Suprapubic skin (tissue), 4 donors: ENCODE measurements at regions not wholly inside any gene's neighbourhood (a gene's known extent, or its start where the extent isn't known, plus 50 kb on each side); places are given as distances from the start of the nearest gene placed in this dataset.

ENCODE experiments used
- DNase-seq, 2 donors: peaks; one replicate each; pipeline ENCODE4 v3.0.0-alpha.2; 2019; ENCODE audit warnings: low spot score in 2 of 2
- H3K27ac ChIP-seq: fragments of 200-600 bp; sonication (generic); one replicate; pipeline ENCODE4 v1.5.1; 2019
- H3K27me3 ChIP-seq: fragments of 200-600 bp; sonication (generic); one replicate; pipeline ENCODE4 v1.5.1; 2019
- H3K36me3 ChIP-seq: fragments of 200-600 bp; sonication (generic); one replicate; pipeline ENCODE4 v1.5.1; 2019
- H3K4me1 ChIP-seq: fragments of 200-600 bp; sonication (generic); one replicate; pipeline ENCODE4 v1.5.1; 2019
- H3K4me3 ChIP-seq: fragments of 200-600 bp; sonication (generic); one replicate; pipeline ENCODE4 v1.5.1; 2019; ENCODE audit warnings: mild to moderate bottlenecking
- H3K9me3 ChIP-seq: fragments of 200-600 bp; sonication (generic); one replicate; pipeline ENCODE4 v1.5.1; 2019
- EP300 ChIP-seq: sonication (generic); formaldehyde crosslinking; IDR thresholded peaks from one replicate; pipeline ENCODE4 v1.6.1; 2017; ENCODE audit warnings: antibody characterized with exemption
- POLR2A ChIP-seq, 2 donors: fragments of 450-650 bp; IDR thresholded peaks; one replicate each; pipeline ENCODE4 v1.6.1; 2017; ENCODE audit warnings: antibody characterized with exemption in 2 of 2, mild to moderate bottlenecking in 2 of 2, moderate library complexity in 2 of 2
- POLR2AphosphoS5 ChIP-seq, 3 donors: sonication (generic); formaldehyde crosslinking; IDR thresholded peaks; one replicate each; pipeline ENCODE4 v1.6.1; 2017; ENCODE audit warnings: antibody characterized with exemption in 3 of 3
- WGBS: methylation state at CpG from one replicate; pipeline ENCODE4 v1.1.5; 2018; 5-methylcytosine and 5-hydroxymethylcytosine counted together
- TF ChIP-seq, protein P1 (sequence below), 2 donors: fragments of 200-600 bp in 1 of 2; fragments of 450-650 bp in 1 of 2; sonication (generic) in 1 of 2; IDR thresholded peaks; one replicate each; pipeline ENCODE4 v1.5.1; 2016 to 2019; ENCODE audit warnings: antibody characterized with exemption in 2 of 2, mild to moderate bottlenecking in 1 of 2, moderate library complexity in 1 of 2

DNA sequence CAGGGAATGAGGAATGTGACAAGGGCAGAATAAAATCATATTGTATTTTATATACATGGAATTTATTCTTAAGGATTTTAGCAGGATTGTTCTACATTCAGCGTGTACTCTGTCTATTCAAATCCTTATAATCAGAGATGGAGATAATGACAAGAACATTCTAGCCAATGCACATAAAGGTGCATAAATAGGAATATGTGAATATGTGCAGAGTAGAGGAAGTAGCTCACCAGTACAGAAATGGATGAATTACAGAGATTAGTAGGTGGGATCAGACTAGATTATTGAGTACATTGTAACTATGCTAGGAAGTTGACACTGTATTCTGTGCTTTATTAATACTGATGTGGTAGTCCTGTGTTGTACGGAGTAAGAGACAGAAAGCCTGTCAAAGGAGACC is 1308.8 kb downstream of the FAM181B start:
- Histone ChIP-seq H3K4me3 (no peak overlapping the region), H3K27me3 (no peaks in the 10 kb centered on the region), H3K27ac (no peak overlapping the region), H3K9me3 (no peaks in the 10 kb centered on the region), H3K4me1 (no peaks in the 10 kb centered on the region), H3K36me3 (no peaks in the 10 kb centered on the region)
- TF ChIP-seq POLR2AphosphoS5 (IDR thresholded peaks at IDR 0.05) (no peak), EP300 (no peak), POLR2A (IDR thresholded peaks at IDR 0.05) (no peak)
- TF ChIP-seq, protein P1, sequence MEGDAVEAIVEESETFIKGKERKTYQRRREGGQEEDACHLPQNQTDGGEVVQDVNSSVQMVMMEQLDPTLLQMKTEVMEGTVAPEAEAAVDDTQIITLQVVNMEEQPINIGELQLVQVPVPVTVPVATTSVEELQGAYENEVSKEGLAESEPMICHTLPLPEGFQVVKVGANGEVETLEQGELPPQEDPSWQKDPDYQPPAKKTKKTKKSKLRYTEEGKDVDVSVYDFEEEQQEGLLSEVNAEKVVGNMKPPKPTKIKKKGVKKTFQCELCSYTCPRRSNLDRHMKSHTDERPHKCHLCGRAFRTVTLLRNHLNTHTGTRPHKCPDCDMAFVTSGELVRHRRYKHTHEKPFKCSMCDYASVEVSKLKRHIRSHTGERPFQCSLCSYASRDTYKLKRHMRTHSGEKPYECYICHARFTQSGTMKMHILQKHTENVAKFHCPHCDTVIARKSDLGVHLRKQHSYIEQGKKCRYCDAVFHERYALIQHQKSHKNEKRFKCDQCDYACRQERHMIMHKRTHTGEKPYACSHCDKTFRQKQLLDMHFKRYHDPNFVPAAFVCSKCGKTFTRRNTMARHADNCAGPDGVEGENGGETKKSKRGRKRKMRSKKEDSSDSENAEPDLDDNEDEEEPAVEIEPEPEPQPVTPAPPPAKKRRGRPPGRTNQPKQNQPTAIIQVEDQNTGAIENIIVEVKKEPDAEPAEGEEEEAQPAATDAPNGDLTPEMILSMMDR (IDR thresholded peaks at IDR 0.05), result no peak
- 93% methylated on average over 2 of the region's 2 CpGs for WGBS
- no peak for DNase-seq

DNA sequence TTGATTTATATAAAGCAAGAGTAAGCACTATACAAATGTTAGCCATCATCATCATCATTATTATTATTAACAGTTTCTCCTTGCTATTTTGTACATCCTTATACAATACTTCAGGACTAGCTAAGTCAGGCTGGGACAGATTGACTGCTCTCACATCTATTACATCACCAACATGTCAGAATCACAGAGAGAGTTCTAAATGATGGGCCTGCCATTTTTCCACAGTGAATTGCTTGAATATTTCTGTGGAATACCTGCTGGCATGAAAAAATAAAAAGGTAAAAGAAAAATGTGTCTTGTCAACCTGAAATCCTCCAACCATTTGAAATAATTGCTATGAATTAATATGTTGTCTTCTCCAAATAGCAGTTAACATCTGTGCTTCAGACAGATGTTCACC is 1311.3 kb downstream of the FAM181B start:
- H3K36me3 ChIP-seq, result no peaks in the 10 kb centered on the region
- H3K4me1 ChIP-seq, result no peaks in the 10 kb centered on the region
- TF ChIP-seq POLR2AphosphoS5 (IDR thresholded peaks at IDR 0.05) (no peak), POLR2A (IDR thresholded peaks at IDR 0.05) (no peak), EP300 (no peak)
- TF ChIP-seq, protein P1 (IDR thresholded peaks at IDR 0.05), result no peak
- DNase-seq, result no peak
- H3K4me3 ChIP-seq, result no peak overlapping the region
- H3K27ac ChIP-seq, result no peak overlapping the region
- no peaks in the 10 kb centered on the region for H3K9me3 ChIP-seq
- no peaks in the 10 kb centered on the region for H3K27me3 ChIP-seq

DNA sequence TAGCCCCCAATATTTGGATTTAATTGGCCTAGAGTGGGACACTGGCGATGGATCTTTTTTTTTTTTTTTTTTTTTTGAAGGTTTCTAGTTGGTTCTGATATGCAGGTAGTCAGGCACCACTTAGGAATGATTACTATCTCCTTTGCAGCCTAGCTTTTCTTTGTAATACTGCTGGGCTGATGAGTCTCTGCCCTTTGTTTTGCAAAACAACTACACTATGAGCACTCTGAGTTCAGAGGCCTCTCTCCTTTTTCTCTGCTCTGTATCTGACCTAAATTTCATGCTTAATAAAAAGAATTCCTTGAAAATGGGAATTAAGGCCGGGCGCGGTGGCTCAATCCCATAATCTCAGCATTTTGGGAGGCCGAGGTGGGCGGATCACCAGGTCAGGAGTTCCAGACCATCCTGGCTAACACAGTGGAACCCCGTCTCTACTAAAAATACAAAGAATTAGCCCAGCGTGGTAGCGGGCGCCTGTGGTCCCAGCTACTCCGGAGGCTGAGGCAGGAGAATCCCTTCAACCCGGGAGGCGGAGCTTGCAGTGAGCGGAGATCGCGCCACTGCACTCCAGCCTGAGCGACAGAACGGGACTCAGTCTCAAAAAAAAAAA is 1312.3 kb downstream of the FAM181B start:
- DNase-seq, result no peak
- no peak for TF ChIP-seq EP300
- TF ChIP-seq POLR2A (IDR thresholded peaks at IDR 0.05), result no peak
- TF ChIP-seq, protein P1 (IDR thresholded peaks at IDR 0.05), result no peak
- TF ChIP-seq POLR2AphosphoS5 (IDR thresholded peaks at IDR 0.05), result no peak
- no peaks in the 10 kb centered on the region for H3K4me1 ChIP-seq
- 92% methylated on average over 18 of the region's 18 CpGs for WGBS
- no peak overlapping the region for H3K27ac ChIP-seq
- H3K4me3 ChIP-seq, result no peak overlapping the region
- no peaks in the 10 kb centered on the region for H3K9me3 ChIP-seq
- no peaks in the 10 kb centered on the region for H3K36me3 ChIP-seq
- no peaks in the 10 kb centered on the region for H3K27me3 ChIP-seq

DNA sequence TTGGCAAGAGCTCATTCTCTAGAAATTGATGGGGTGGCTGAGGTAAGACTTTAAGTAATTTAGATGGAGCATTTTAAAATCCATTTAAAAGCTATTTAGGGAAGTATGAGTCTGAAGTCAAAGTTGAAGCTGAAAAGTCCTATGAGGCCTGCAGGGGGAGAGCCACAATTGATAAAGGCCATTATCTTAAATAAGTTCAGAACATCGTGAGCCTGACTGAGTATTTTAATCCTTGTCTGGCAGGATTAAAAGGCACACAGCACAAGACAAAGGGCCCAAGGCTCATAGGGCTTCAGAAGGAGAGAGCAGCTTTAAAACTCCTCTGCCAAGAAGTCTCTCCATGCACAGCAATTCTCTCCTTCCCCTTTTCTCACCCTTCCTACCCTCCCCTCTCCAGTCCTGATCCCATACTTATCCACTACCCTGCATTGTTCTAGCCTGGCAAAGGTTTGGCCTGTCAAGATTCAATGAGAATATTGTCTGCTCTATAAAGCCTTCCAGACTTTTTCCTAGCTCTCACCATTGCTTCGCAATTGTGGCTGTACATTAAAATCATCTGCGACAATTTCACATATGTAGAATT is 1312.9 kb downstream of the FAM181B start:
- H3K27me3 ChIP-seq, result no peaks in the 10 kb centered on the region
- H3K27ac ChIP-seq, result no peak overlapping the region
- DNase-seq, result no peak
- H3K9me3 ChIP-seq, result no peaks in the 10 kb centered on the region
- 85% methylated on average over 3 of the region's 3 CpGs for WGBS
- H3K36me3 ChIP-seq, result no peaks in the 10 kb centered on the region
- H3K4me1 ChIP-seq, result no peaks in the 10 kb centered on the region
- H3K4me3 ChIP-seq, result no peak overlapping the region
- TF ChIP-seq EP300 (no peak), POLR2A (IDR thresholded peaks at IDR 0.05) (no peak), POLR2AphosphoS5 (IDR thresholded peaks at IDR 0.05) (no peak)
- TF ChIP-seq, protein P1 (IDR thresholded peaks at IDR 0.05), result no peak

DNA sequence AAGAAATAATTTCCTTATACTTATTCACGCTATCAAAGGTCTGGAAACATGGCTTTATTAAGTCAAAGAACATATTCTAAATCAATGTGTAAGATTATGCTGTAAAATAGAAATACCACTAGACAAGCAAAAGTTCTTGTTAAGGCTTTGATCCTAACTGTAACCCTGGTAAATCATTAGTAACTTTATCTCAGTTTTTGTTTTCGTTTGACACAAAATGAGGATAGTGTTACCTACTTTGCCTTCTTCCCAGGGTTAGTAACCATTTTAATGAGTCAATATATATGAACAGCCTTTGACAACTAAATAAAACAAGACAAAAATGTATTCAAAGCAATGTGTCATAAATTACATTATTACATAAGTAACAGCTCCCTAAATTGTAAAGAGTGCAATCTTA is 1336.3 kb downstream of the FAM181B start:
- no peaks in the 10 kb centered on the region for H3K4me1 ChIP-seq
- no peak overlapping the region for H3K27ac ChIP-seq
- DNase-seq, result no peak
- H3K4me3 ChIP-seq, result no peak overlapping the region
- 69% methylated on average over 2 of the region's 2 CpGs for WGBS
- H3K36me3 ChIP-seq, result no peaks in the 10 kb centered on the region
- TF ChIP-seq, protein P1 (IDR thresholded peaks at IDR 0.05), result no peak
- no peak for TF ChIP-seq POLR2A (IDR thresholded peaks at IDR 0.05)
- no peak for TF ChIP-seq EP300
- H3K9me3 ChIP-seq, result no peaks in the 10 kb centered on the region
- no peaks in the 10 kb centered on the region for H3K27me3 ChIP-seq
